HG02610 (cell line): ENCODE measurements at regions not wholly inside any gene's neighbourhood (a gene's known extent, or its start where the extent isn't known, plus 50 kb on each side); places are given as distances from the start of the nearest gene placed in this dataset.

Source experiments
- ATAC-seq: cut with Tn5 transposase; IDR thresholded peaks from one replicate; pipeline ENCODE4 v1.9.1; 2021; ENCODE audit warnings: mild to moderate bottlenecking, moderate library complexity; ENCODE audit not compliant: unreplicated experiment

DNA sequence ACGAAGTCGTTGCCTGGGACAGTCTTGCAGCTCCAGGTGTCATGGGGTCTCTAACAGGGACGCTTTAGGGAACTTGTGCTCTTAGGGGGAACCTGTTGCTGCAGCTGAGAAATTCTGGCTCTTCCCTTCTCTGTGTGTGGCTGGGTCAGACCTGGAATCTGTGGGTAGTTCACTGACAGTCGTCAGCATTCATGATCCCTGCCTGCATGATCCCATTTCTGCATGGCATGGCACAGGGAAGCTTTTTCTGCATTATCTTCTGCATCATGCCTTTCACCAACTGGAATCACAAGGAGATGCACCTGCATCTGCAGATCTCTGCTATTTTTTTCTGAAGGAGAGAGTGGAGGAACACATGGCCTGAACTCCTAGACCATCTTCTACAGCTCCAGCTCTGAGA, 85.6 kb downstream of the SOX9 start:
- no peak for ATAC-seq

DNA sequence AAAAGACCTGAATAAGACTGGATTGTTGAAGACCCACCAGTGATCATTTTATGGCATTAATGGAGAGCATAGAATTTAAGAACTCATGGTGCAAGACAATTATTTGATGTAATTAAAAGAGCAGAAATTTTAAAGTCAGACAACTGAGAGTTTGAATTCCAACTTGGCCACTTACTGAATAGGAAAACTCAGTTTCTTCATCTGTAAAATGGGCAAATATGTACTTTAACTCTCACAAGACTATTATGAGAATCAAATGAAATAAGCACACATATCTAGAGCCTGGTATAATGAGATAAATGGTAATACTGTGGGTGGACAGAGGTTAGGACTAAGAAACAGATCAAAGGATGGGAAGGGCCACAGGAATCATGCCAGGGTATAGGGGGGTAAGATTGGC, 88.0 kb downstream of the SOX9 start:
- no peak for ATAC-seq

- ATAC-seq, result no peak
These were observed 91.2 kb downstream of the SOX9 start for GRCh38 chr17:72212041-72212440.

DNA sequence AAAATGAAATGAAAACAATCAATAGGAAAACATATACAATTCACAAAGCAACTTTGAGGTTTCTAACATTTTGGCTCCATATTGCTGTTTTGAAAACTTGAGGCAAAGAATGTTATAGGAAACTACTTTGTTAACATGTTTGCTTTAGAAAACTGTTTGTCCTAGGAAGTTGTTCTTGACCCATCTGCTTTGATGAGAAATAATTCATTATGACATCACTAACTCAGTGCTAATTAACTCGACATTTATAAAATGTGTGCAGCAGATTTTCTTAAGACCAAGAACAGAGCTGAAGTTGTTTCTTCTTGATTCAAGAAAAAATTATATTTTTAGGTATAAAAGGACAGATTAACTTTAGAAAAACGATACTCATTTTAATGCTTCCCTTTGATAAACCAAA, 94.7 kb downstream of the SOX9 start:
- no peak for ATAC-seq

DNA sequence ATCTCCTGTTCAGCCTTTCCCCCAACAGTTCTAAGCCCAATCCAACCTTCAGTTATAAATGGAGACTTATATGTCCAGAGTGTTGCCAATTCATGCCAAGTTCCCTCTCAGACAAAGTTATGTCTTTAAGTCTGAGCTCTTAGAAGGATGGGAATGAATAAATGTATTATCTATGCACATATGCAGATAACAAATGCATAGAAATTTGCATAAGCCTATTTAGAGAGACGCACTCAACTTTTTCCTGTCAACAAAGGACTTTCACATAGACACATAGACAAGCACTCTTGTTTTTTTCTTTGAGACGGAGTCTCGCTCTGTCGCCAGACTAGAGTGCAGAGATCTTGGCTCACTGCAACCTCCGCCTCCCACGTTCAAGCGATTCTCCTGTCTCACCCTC, 95.1 kb downstream of the SOX9 start:
- ATAC-seq, result no peak

DNA sequence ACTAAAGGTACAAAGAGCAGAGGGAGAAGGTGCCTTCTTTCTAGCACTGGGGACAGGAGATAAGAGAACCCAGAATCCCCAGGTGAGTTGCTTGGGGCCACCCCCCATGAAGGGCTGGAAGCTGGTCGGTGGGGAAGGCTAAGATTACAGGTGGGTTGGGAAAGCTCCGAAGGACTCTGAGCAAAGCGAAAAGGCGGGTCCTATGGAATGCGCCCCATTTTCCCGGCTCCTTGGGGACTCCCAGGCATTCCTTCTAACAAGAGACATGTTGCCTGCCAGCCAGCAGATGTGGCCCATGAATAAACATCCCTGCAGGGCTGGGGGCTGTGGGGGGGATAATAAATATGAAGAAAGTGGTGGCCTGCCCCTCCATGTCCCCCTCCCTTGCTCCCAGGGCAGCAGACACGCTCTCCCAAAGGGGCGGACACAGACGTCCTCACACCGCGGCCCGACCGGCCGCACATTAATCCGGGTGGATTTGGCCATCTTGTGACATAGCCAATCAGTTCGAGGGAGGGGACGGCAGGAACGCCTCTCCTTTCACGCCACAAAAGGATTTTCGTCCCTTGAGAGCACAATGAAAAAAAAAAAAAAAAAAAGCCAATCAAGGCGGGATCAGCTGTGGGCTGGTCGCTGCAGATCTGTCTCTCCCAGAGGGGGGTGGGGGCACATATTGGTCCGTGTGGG, 98.5 kb downstream of the SOX9 start:
- no peak for ATAC-seq

- ATAC-seq, result no peak
These were observed 99.1 kb downstream of the SOX9 start for GRCh38 chr17:72219824-72220493.

GRCh38 chr17:72222661-72223380, 102.0 kb downstream of the SOX9 start:
- no peak for ATAC-seq

GRCh38 chr17:72223866-72224291, 103.1 kb downstream of the SOX9 start:
- no peak for ATAC-seq

DNA sequence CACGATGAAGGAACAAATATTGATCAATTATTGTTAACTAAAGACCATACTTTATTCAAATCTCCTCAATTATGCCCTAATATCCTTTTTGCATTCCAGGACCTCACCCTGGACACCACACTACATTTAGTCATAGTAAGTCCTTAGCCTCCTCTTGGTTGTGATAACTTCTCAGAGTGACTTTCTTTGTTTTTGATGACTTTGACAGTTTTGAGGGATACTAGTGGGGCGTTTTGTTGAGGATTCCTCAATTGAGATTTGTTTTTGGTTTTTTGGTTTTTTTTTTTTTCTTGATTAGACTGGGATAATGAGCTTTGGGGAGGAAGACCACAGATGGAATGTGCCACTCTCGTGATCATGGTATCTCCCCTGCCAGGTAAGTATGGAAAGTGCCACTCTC, 105.5 kb downstream of the SOX9 start:
- no peak for ATAC-seq

DNA sequence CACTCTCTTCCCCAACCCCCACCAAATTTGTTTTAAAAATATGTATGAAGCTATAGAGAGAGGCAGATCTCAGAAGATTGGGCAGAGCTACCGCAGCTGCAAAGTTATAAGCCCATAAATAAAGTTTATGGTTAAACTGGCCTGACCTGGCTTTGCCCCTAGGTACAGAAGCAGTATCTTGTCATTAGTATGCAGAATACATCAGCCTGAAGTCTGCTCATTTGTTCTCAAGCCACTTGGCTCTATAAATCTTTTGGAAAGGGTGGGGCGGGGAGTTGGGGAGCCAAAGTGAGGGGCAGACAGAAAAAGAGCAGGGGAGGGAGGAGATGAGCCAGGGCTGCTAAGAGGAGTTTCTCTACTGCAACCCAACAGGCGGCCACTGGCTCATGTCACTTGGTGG, 113.2 kb downstream of the SOX9 start:
- no peak for ATAC-seq

DNA sequence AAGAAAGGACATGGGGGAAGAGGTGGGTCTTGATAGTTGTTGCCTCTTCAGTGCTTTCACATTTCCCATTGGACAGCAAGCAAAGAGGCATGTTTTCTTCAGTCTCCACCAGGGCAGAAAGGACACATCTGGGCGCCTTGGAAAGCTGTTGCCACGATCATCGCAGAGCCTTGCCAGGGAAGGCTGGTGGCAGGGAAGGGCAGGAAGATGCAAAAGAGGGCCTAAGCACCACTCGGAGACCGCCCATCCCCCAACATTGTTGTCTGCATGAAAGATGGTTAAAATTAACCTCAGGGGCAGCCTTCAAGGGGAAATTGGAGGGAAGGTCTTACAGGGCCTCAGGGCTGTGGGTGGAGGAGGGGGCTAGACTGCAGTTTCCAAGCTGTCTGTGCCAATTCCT, 114.2 kb downstream of the SOX9 start:
- ATAC-seq, result no peak

DNA sequence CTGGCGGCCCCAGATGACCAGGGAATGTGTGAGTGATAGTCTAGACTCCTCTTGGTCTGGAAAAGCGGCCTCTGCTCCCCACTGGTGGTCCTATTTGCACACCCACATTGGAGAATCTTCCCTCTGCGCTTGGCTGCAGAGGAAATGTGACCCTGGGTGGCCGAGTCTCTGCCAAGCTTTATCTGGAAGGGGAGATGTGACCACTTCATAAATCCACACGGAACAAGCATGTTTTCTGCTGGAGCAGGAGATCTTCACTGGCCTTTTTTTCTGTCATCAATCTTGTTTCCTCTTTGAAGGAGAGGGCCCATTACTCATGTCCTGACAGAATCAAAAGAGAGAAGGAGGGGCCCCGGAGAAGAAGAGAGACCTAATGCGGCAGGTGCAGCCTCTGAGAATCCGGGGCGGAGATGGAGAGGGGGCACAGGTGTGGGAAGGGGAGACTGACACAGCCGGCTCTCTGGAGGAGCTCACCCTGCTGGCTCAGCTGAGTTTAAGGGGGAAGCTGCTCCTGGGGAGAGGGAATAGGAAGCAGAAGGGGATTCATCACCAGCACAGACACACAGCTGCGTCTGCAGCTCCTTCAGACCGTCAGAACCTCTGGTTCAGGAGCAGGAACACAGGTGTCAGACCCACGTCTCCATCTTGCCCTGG, 116.3 kb downstream of the SOX9 start:
- no peak for ATAC-seq

DNA sequence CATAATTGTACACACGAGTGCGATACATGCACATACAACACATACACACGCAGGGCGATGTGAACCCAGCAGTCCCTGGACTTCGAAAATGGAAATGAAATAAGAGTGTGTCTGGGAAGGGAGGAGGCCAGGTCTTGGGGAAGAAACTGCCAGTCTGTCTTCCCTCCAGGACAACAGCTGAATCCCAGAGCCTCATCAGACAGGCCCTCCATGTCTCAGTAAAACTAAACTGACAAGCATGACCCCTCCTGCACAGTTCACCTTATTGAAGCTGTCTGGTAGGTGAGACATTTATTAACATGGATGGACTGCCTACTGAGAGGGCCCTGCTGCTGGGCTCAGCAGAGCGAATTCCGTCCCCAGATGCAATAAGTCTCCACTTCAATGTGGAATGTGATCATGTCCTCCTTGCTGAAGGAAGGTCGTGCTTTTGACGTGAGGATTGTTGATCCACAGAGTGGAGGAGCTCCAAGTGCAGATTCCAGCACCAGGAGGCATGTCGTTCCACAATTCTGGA, 117.4 kb downstream of the SOX9 start:
- no peak for ATAC-seq

DNA sequence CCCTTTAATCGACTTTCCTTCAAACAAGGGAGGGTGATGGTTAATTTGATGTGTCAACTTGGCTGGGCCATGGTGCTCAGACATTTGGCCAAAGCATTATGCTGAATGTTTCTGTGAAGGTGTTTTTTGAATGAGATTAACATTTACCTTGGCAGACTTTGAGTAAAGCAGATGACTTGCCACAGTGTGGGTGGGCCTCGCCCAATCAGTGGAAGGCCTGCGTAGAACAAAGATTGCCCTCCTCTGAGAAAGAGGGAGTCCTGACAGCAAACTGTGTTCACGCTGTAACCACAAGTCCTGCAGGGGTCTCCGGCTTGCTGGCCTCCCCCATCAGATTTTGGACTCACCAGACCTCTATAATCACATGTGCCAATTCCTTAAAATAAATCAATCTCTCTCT, 118.7 kb downstream of the SOX9 start:
- ATAC-seq, result no peak

DNA sequence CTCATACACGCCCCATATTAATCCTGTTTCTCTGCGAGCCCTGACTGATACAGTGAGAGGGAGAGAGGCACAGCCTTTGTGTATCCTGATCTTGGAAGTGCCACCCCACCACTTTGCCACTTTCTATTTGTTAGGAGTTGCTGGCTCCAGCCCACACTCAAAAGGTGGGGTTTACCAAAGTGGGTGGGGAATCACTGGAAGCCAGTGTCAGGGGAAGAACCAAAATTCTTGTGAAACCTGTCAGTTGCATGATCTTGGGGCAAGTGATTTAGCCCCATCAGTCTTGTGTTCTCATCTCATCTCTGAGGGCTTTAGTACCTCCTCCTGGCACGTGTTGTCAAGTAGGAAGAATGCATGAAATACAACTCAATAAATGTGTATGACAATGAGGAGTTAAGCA, 119.5 kb downstream of the SOX9 start:
- no peak for ATAC-seq

DNA sequence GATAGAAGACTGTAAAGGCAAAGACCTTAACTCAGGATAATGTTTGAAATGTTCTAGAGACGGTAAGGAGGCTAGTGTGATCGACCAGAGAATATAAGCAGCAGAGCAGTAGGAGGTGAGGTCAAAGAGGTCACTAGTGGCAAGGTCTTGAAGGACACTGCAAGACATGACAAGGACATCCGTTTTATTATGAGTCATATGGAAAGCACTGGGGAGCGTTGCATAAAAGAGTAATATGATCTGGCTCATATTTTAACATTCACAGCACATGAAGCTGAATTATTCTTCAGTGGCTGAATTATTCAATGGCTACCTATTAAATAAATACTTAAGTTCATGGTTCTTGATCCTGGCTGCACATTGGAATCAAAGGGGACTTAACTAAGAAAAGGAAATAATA, 123.7 kb downstream of the SOX9 start:
- ATAC-seq, result no peak

DNA sequence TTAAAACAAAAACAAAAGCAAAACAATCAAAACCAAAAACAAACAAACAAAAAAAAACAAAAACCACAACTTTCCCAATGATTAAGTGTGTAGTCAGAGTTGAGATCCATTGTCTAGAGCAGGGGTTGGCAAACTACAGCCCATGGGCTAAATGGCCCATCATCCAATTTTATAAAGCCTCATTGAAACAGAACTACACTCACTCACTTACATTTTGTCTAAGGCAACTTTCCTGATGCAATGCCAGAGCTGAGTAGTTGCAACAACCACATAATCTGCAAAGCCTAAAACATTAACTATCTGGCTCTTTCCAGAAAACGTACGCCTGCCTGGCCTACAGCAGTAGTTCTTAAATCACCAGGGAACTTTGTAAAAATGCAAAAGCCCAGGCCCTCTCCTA, 124.1 kb downstream of the SOX9 start:
- ATAC-seq, result no peak

- ATAC-seq, result no peak
These were observed 128.6 kb downstream of the SOX9 start for GRCh38 chr17:72249441-72249840.

DNA sequence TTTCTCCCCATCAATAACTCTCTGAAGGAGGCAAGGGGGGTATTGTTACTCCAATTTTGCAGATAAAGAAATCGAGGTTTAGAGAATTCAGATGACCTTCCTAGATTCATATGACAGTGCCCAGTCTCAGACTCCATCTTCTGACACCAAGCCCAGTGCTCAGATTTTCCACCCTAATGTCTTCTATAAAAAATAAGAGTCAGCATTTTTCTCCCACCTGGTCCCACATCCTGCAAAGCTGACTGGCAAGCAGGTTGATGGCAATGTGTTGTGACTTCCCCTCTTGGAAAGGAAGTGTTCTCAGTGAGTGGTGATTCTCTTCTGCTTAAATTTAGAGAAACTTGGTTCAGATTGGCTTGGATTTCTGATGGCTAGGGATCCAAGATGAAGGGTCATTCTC, 129.4 kb downstream of the SOX9 start:
- no peak for ATAC-seq

DNA sequence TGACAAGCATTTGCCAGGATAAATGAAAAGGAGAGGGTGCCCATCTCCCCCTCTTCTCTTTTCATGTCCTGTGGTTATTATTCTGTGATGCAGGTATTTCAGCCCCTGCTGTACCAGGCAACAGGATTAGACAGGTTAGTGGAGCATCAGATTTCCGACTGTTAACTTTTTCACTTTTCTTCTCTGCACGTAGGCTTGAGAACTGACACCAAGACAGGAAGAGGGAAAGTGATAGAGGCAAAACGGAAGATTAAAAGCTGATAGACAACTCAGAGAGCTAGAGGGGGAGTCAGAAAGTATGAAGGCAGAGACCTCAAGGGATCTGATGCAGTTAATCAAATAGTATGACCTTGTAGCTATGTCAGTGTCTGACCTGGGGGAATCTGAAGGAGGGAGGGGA, 132.8 kb downstream of the SOX9 start:
- ATAC-seq, result no peak
